ENCODE measurements at regions not wholly inside any gene's neighbourhood (a gene's known extent, or its start where the extent isn't known, plus 50 kb on each side); places are given as distances from the start of the nearest gene placed in this dataset.

GRCh38 chr3:132241776-132242514 lies 75.3 kb upstream of the ACP3 start:
- no peak overlapping the region for H3K27ac ChIP-seq

GRCh38 chr3:132242790-132243189 lies 74.4 kb upstream of the ACP3 start:
- Histone ChIP-seq H3K4me3 (no peak overlapping the region), H3K27ac (no peak overlapping the region)
- TF ChIP-seq CTCF (IDR thresholded peaks at IDR 0.05): no peak
- DNase-seq (ENCODE audit: low spot score): no peak

More at GRCh38 chr3:132241776-132242514, 75.3 kb upstream of the ACP3 start:
- H3K4me3 ChIP-seq: no peak overlapping the region
- TF ChIP-seq CTCF (IDR thresholded peaks at IDR 0.05): no peak
- no peak for DNase-seq (ENCODE audit: low spot score)

GRCh38 chr3:132245552-132246142 lies 71.6 kb upstream of the ACP3 start:
- no peak for DNase-seq (ENCODE audit: low spot score)
- peak overlapping the region in 1 of 2 donors; percentile 28 for H3K27ac ChIP-seq
- no peak overlapping the region for H3K4me3 ChIP-seq
- no peak for TF ChIP-seq CTCF (IDR thresholded peaks at IDR 0.05)

- no peak overlapping the region for H3K4me3 ChIP-seq
- no peak for TF ChIP-seq CTCF (IDR thresholded peaks at IDR 0.05)
- no peak overlapping the region for H3K27ac ChIP-seq
- DNase-seq (ENCODE audit: low spot score): no peak
These were observed 71.0 kb upstream of the ACP3 start for GRCh38 chr3:132246212-132246611.

GRCh38 chr3:132247211-132247610 lies 70.0 kb upstream of the ACP3 start:
- no peak overlapping the region for H3K4me3 ChIP-seq
- no peak overlapping the region for H3K27ac ChIP-seq
- no peak for TF ChIP-seq CTCF (IDR thresholded peaks at IDR 0.05)
- DNase-seq (ENCODE audit: low spot score): no peak

GRCh38 chr3:132248490-132248889 lies 68.7 kb upstream of the ACP3 start:
- TF ChIP-seq CTCF (IDR thresholded peaks at IDR 0.05): no peak
- no peak overlapping the region for H3K27ac ChIP-seq
- no peak overlapping the region for H3K4me3 ChIP-seq
- no peak for DNase-seq (ENCODE audit: low spot score)

All from coronary artery (tissue), 2 donors.